Activated naive CD8-positive, alpha-beta T cell treated with anti-CD3 and anti-CD28 coated beads, Interleukin-2, amount 50 U/mL, for 16 hours (primary cell): ENCODE measurements at regions not wholly inside any gene's neighbourhood (a gene's known extent, or its start where the extent isn't known, plus 50 kb on each side); places are given as distances from the start of the nearest gene placed in this dataset.
"Not testable (repeated sequence)": the region's sequence is repeated elsewhere in the genome, so short reads cannot be mapped to it uniquely, and the experiment has no call there.

ENCODE experiments used
- DNase-seq: peaks from one replicate; pipeline ENCODE4 v3.0.0-alpha.2; 2020; ENCODE audit warnings: low read depth, low spot score

- no peak for DNase-seq
Measured at GRCh38 chr20:51305316-51306052, 237.0 kb downstream of the NFATC2 start.

- DNase-seq = no peak
Measured at GRCh38 chr20:51303731-51304670, 238.5 kb downstream of the NFATC2 start.

GRCh38 chr20:51301026-51301425, 241.5 kb downstream of the NFATC2 start:
- no peak for DNase-seq

GRCh38 chr20:51300104-51300503, 242.4 kb downstream of the NFATC2 start:
- no peak for DNase-seq

GRCh38 chr20:51299413-51299812, 243.1 kb downstream of the NFATC2 start:
- DNase-seq = no peak

GRCh38 chr20:51298141-51298749, 244.3 kb downstream of the NFATC2 start:
- no peak for DNase-seq

GRCh38 chr20:51287628-51288413, 254.7 kb downstream of the NFATC2 start:
- no peak for DNase-seq

- no peak for DNase-seq
Measured at GRCh38 chr20:51286758-51287157, 255.8 kb downstream of the NFATC2 start.

- no peak for DNase-seq
Measured at GRCh38 chr20:51285684-51286083, 256.8 kb downstream of the NFATC2 start.

GRCh38 chr20:51284871-51285270, 257.6 kb downstream of the NFATC2 start:
- no peak for DNase-seq

- DNase-seq = no peak
Measured at GRCh38 chr20:51284176-51284575, 258.3 kb downstream of the NFATC2 start.

GRCh38 chr20:51281521-51281920, 258.6 kb upstream of the KCNG1 start:
- no peak for DNase-seq

GRCh38 chr20:51280047-51280446, 257.1 kb upstream of the KCNG1 start:
- DNase-seq = no peak

GRCh38 chr20:51277961-51278360, 255.1 kb upstream of the KCNG1 start:
- no peak for DNase-seq

GRCh38 chr20:51276296-51276695, 253.4 kb upstream of the KCNG1 start:
- no peak for DNase-seq

- DNase-seq = no peak
Measured at GRCh38 chr20:51275826-51276225, 252.9 kb upstream of the KCNG1 start.

GRCh38 chr20:51275181-51275580, 252.3 kb upstream of the KCNG1 start:
- DNase-seq = no peak

- DNase-seq = no peak
Measured at GRCh38 chr20:51272401-51272800, 249.5 kb upstream of the KCNG1 start.

- DNase-seq = no peak
Measured at GRCh38 chr20:51271931-51272330, 249.0 kb upstream of the KCNG1 start.

- not testable (repeated sequence) for DNase-seq
Measured at GRCh38 chr20:51271289-51271688, 248.4 kb upstream of the KCNG1 start.

GRCh38 chr20:51269671-51270070, 246.8 kb upstream of the KCNG1 start:
- DNase-seq = no peak

GRCh38 chr20:51267679-51268078, 244.8 kb upstream of the KCNG1 start:
- DNase-seq = no peak
